PC-3 (cell line): ENCODE measurements at regions not wholly inside any gene's neighbourhood (a gene's known extent, or its start where the extent isn't known, plus 50 kb on each side); places are given as distances from the start of the nearest gene placed in this dataset.

Experiments used
- CTCF ChIP-seq: fragments of 300-600 bp; sonication (generic); conservative IDR thresholded peaks from 2 replicates; pipeline ENCODE4 v1.5.1; 2017; ENCODE audit warnings: antibody characterized with exemption, low read depth, mild to moderate bottlenecking, low read length
- EZH2 ChIP-seq: fragments of 300-600 bp; sonication (generic); IDR thresholded peaks from one replicate; pipeline ENCODE4 v1.6.1; 2017; ENCODE audit warnings: antibody characterized with exemption, mild to moderate bottlenecking, low read length; ENCODE audit not compliant: unreplicated experiment

GRCh38 chr15:77898811-77899730 lies 178.4 kb downstream of the TBC1D2B start:
- TF ChIP-seq CTCF (no peak), EZH2 (no peak)
